ENCODE measurements at regions not wholly inside any gene's neighbourhood (a gene's known extent, or its start where the extent isn't known, plus 50 kb on each side); places are given as distances from the start of the nearest gene placed in this dataset.

- no peak for DNase-seq (ENCODE audit: extremely low read depth, low read depth)
These were observed 231.7 kb upstream of the PPARGC1A start for GRCh38 chr4:24121395-24122175.

- no peak for DNase-seq (ENCODE audit: extremely low read depth, low read depth)
These were observed 228.1 kb upstream of the PPARGC1A start for GRCh38 chr4:24117975-24118374.

GRCh38 chr4:24116107-24116506, 226.3 kb upstream of the PPARGC1A start:
- no peak for DNase-seq (ENCODE audit: extremely low read depth, low read depth)

- DNase-seq (ENCODE audit: extremely low read depth, low read depth), result no peak
These were observed 225.2 kb upstream of the PPARGC1A start for GRCh38 chr4:24114919-24115500.

- DNase-seq (ENCODE audit: extremely low read depth, low read depth), result no peak
These were observed 224.6 kb upstream of the PPARGC1A start for GRCh38 chr4:24114444-24114843.

- no peak for DNase-seq (ENCODE audit: extremely low read depth, low read depth)
These were observed 222.6 kb upstream of the PPARGC1A start for GRCh38 chr4:24112466-24112865.

- no peak for DNase-seq (ENCODE audit: extremely low read depth, low read depth)
These were observed 218.7 kb upstream of the PPARGC1A start for GRCh38 chr4:24108567-24108966.

GRCh38 chr4:24105327-24106038, 215.6 kb upstream of the PPARGC1A start:
- no peak for DNase-seq (ENCODE audit: extremely low read depth, low read depth)

- no peak for DNase-seq (ENCODE audit: extremely low read depth, low read depth)
These were observed 214.3 kb upstream of the PPARGC1A start for GRCh38 chr4:24104158-24104565.

GRCh38 chr4:24103434-24104157, 213.7 kb upstream of the PPARGC1A start:
- DNase-seq (ENCODE audit: extremely low read depth, low read depth), result no peak

- DNase-seq (ENCODE audit: extremely low read depth, low read depth), result no peak
These were observed 212.8 kb upstream of the PPARGC1A start for GRCh38 chr4:24102621-24103020.

- no peak for DNase-seq (ENCODE audit: extremely low read depth, low read depth)
These were observed 206.8 kb upstream of the PPARGC1A start for GRCh38 chr4:24096603-24097002.

- DNase-seq (ENCODE audit: extremely low read depth, low read depth), result no peak
These were observed 204.9 kb upstream of the PPARGC1A start for GRCh38 chr4:24094726-24095125.

- DNase-seq (ENCODE audit: extremely low read depth, low read depth), result no peak
These were observed 203.6 kb upstream of the PPARGC1A start for GRCh38 chr4:24093446-24093845.

- DNase-seq (ENCODE audit: extremely low read depth, low read depth), result no peak
These were observed 201.9 kb upstream of the PPARGC1A start for GRCh38 chr4:24091639-24092233.

- no peak for DNase-seq (ENCODE audit: extremely low read depth, low read depth)
These were observed 200.1 kb upstream of the PPARGC1A start for GRCh38 chr4:24089851-24090534.

- DNase-seq (ENCODE audit: extremely low read depth, low read depth), result no peak
These were observed 191.0 kb upstream of the PPARGC1A start for GRCh38 chr4:24080871-24081270.

GRCh38 chr4:24078347-24078962, 188.6 kb upstream of the PPARGC1A start:
- DNase-seq (ENCODE audit: extremely low read depth, low read depth), result no peak

GRCh38 chr4:24076811-24077210, 187.0 kb upstream of the PPARGC1A start:
- DNase-seq (ENCODE audit: extremely low read depth, low read depth), result no peak

GRCh38 chr4:24073948-24074347, 184.1 kb upstream of the PPARGC1A start:
- no peak for DNase-seq (ENCODE audit: extremely low read depth, low read depth)
